OCI-LY1 (cell line): ENCODE measurements at regions not wholly inside any gene's neighbourhood (a gene's known extent, or its start where the extent isn't known, plus 50 kb on each side); places are given as distances from the start of the nearest gene placed in this dataset.
"Not testable (repeated sequence)": the region's sequence is repeated elsewhere in the genome, so short reads cannot be mapped to it uniquely, and the experiment has no call there.

Experiments
- H2AFZ ChIP-seq: fragments of 200-600 bp; sonication (generic), shearing (Covaris generic); 2 replicates; pipeline ENCODE4 v1.6.0; 2014; ENCODE audit warnings: antibody characterized with exemption, mild to moderate bottlenecking, low read length
- H3F3A ChIP-seq: fragments of 200-600 bp; sonication (generic), shearing (Covaris generic); 2 replicates; pipeline ENCODE4 v1.6.0; 2014; ENCODE audit warnings: mild to moderate bottlenecking, antibody characterized with exemption, low read length, moderate library complexity; ENCODE audit not compliant: insufficient read depth
- H3K27ac ChIP-seq: fragments of 200-600 bp; sonication (generic); 2 replicates; pipeline ENCODE4 v1.5.1; 2014; ENCODE audit warnings: low read length, mixed run types, mild to moderate bottlenecking, low read depth; ENCODE audit not compliant: poor library complexity, severe bottlenecking
- H3K27me3 ChIP-seq: fragments of 200-600 bp; sonication (generic); 2 replicates; pipeline ENCODE4 v1.6.0; 2014; ENCODE audit warnings: antibody characterized with exemption, mild to moderate bottlenecking, low read length, moderate library complexity; ENCODE audit not compliant: insufficient read depth
- H3K36me3 ChIP-seq: fragments of 200-600 bp; sonication (generic); 2 replicates; pipeline ENCODE4 v1.6.1; 2014; ENCODE audit warnings: mild to moderate bottlenecking, antibody characterized with exemption, low read length, moderate library complexity, mixed read lengths; ENCODE audit not compliant: insufficient read depth
- H3K4me1 ChIP-seq: fragments of 200-600 bp; sonication (generic); 2 replicates; pipeline ENCODE4 v1.5.1; 2014; ENCODE audit warnings: mild to moderate bottlenecking, low read length, moderate library complexity; ENCODE audit not compliant: insufficient read depth, severe bottlenecking
- H3K4me2 ChIP-seq: fragments of 200-600 bp; sonication (generic), shearing (Covaris generic); 2 replicates; pipeline ENCODE4 v1.6.1; 2014; ENCODE audit warnings: low read length
- H3K4me3 ChIP-seq: fragments of 200-600 bp; sonication (generic); 2 replicates; pipeline ENCODE4 v1.5.1; 2014; ENCODE audit warnings: low read length, low read depth, mild to moderate bottlenecking, mixed read lengths; ENCODE audit not compliant: poor library complexity, severe bottlenecking
- H3K79me2 ChIP-seq: fragments of 200-600 bp; shearing (Covaris generic); 2 replicates; pipeline ENCODE4 v1.6.1; 2016; ENCODE audit warnings: mixed run types, low read length, mixed read lengths; ENCODE audit not compliant: insufficient read depth
- H3K9ac ChIP-seq: fragments of 200-600 bp; sonication (generic), shearing (Covaris generic); 2 replicates; pipeline ENCODE4 v1.6.1; 2014; ENCODE audit warnings: mild to moderate bottlenecking, low read length, mixed read lengths
- H3K9me2 ChIP-seq: fragments of 200-600 bp; sonication (generic), shearing (Covaris generic); 2 replicates; pipeline ENCODE4 v1.6.1; 2014; ENCODE audit warnings: low read depth, mild to moderate bottlenecking, low read length, mixed read lengths
- H3K9me3 ChIP-seq: fragments of 200-600 bp; shearing (Covaris generic); 2 replicates; pipeline ENCODE4 v1.6.1; 2014; ENCODE audit warnings: low read length, mixed read lengths
- H4K20me1 ChIP-seq: fragments of 200-600 bp; sonication (generic), shearing (Covaris generic); 2 replicates; pipeline ENCODE4 v1.6.0; 2016; ENCODE audit warnings: mild to moderate bottlenecking, low read length; ENCODE audit not compliant: insufficient read depth
- CTCF ChIP-seq: fragments of 200-600 bp; sonication (generic), shearing (Covaris generic); IDR thresholded peaks from 2 replicates; pipeline ENCODE4 v1.5.1; 2017; ENCODE audit warnings: mild to moderate bottlenecking, antibody characterized with exemption, low read length, moderate library complexity, mixed read lengths
- EZH2 ChIP-seq: fragments of 200-600 bp; sonication (generic), shearing (Covaris generic); IDR thresholded peaks from 2 replicates; pipeline ENCODE4 v1.8.0; 2017; ENCODE audit warnings: borderline replicate concordance, mixed run types, mild to moderate bottlenecking, antibody characterized with exemption, low read length, moderate library complexity, mixed read lengths

- Histone ChIP-seq H3K4me2 (no peak overlapping the region), H4K20me1 (no peaks in the 10 kb centered on the region), H3K27ac (no peak overlapping the region), H3F3A (no peaks in the 10 kb centered on the region), H3K9ac (no peak overlapping the region), H3K9me2 (peaks cover 4% of the 10 kb centered on the region; the same call in 1 of the 2 replicates), H3K79me2 (no peaks in the 10 kb centered on the region), H3K4me3 (no peak overlapping the region), H2AFZ (no peak overlapping the region), H3K36me3 (no peaks in the 10 kb centered on the region), H3K4me1 (no peaks in the 10 kb centered on the region), H3K9me3 (no peaks in the 10 kb centered on the region), H3K27me3 (no peaks in the 10 kb centered on the region)
- TF ChIP-seq CTCF (no peak), EZH2 (no peak)
Observed at GRCh38 chr3:176839466-176839865, 357.8 kb downstream of the TBL1XR1 start.

GRCh38 chr3:176827244-176827643 lies 370.0 kb downstream of the TBL1XR1 start:
- H3K4me2 ChIP-seq, H3K27ac ChIP-seq, H3F3A ChIP-seq, H3K4me3 ChIP-seq, H3K4me1 ChIP-seq, H4K20me1 ChIP-seq, H3K9me3 ChIP-seq, H3K9me2 ChIP-seq, H3K27me3 ChIP-seq, H3K9ac ChIP-seq, H3K36me3 ChIP-seq, H2AFZ ChIP-seq, H3K79me2 ChIP-seq: not testable (repeated sequence)

GRCh38 chr3:176824811-176825210 lies 372.5 kb downstream of the TBL1XR1 start:
- Histone ChIP-seq H3K79me2 (no peaks in the 10 kb centered on the region), H3K4me2 (no peak overlapping the region), H2AFZ (no peak overlapping the region), H4K20me1 (no peaks in the 10 kb centered on the region), H3K27ac (no peak overlapping the region), H3K36me3 (no peaks in the 10 kb centered on the region), H3K27me3 (no peaks in the 10 kb centered on the region), H3K9ac (no peak overlapping the region), H3F3A (no peaks in the 10 kb centered on the region), H3K9me3 (0 out of 2 replicates have a peak, but pooled peaks cover 3% of the 10 kb centered on the region), H3K4me3 (no peak overlapping the region), H3K4me1 (no peaks in the 10 kb centered on the region), H3K9me2 (no peaks in the 10 kb centered on the region)
- TF ChIP-seq CTCF (no peak), EZH2 (no peak)

DNA sequence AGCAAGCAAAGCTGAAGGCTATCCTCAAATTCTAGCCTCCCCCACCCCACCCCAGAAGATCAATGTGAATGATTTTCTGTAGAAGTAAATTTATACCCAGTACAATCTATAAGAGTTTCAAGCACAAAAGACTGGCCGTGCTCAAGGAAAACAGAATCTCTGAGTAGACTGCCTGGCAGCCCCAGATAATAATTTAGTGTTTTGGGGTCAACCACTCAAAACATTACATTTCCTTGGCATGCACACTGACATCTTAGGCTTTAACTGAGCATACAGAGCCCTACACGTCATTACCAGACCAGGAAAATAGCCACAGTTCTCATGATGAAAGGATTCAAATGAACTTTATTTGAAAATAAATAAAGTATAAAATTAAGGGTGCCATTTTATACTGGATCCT lies 376.5 kb downstream of the TBL1XR1 start:
- H3K9me2 ChIP-seq: no peaks in the 10 kb centered on the region
- H3K9ac ChIP-seq: no peak overlapping the region
- no peak overlapping the region for H3K4me3 ChIP-seq
- no peaks in the 10 kb centered on the region for H3K79me2 ChIP-seq
- no peak overlapping the region for H3K4me2 ChIP-seq
- no peaks in the 10 kb centered on the region for H3K4me1 ChIP-seq
- no peaks in the 10 kb centered on the region for H4K20me1 ChIP-seq
- H3K27ac ChIP-seq: no peak overlapping the region
- H3K27me3 ChIP-seq: no peaks in the 10 kb centered on the region
- H3F3A ChIP-seq: no peaks in the 10 kb centered on the region
- H2AFZ ChIP-seq: no peak overlapping the region
- 0 out of 2 replicates have a peak, but pooled peaks cover 3% of the 10 kb centered on the region for H3K9me3 ChIP-seq
- no peaks in the 10 kb centered on the region for H3K36me3 ChIP-seq
- TF ChIP-seq CTCF: no peak
- no peak for TF ChIP-seq EZH2
